Esophagus squamous epithelium (tissue), 4 donors: ENCODE measurements at regions not wholly inside any gene's neighbourhood (a gene's known extent, or its start where the extent isn't known, plus 50 kb on each side); places are given as distances from the start of the nearest gene placed in this dataset.

ENCODE experiments used
- CTCF ChIP-seq, 6 experiments: fragments of 450-650 bp in 4 of 6; fragments of 200-600 bp in 2 of 6; sonication (generic) in 2 of 6; IDR thresholded peaks; one replicate each; pipeline ENCODE4 v1.5.1; 2016 to 2019; ENCODE audit warnings: antibody characterized with exemption in 6 of 6, mild to moderate bottlenecking in 4 of 6, moderate library complexity in 4 of 6
- POLR2A ChIP-seq, 4 donors: fragments of 450-650 bp; IDR thresholded peaks; one replicate each; pipeline ENCODE4 v1.6.1; 2017; ENCODE audit warnings: antibody characterized with exemption in 4 of 4, mild to moderate bottlenecking in 4 of 4, moderate library complexity in 3 of 4

GRCh38 chr19:28873301-28873700 is 339.6 kb downstream of the UQCRFS1 start:
- TF ChIP-seq CTCF (IDR thresholded peaks at IDR 0.05) (no peak), POLR2A (IDR thresholded peaks at IDR 0.05) (no peak)
